GM21526 (cell line): ENCODE measurements at regions not wholly inside any gene's neighbourhood (a gene's known extent, or its start where the extent isn't known, plus 50 kb on each side); places are given as distances from the start of the nearest gene placed in this dataset.

Experiments used
- ATAC-seq: cut with Tn5 transposase; IDR thresholded peaks from one replicate; pipeline ENCODE4 v1.9.1; 2021; ENCODE audit warnings: moderate library complexity; ENCODE audit not compliant: unreplicated experiment, low FRiP score

DNA sequence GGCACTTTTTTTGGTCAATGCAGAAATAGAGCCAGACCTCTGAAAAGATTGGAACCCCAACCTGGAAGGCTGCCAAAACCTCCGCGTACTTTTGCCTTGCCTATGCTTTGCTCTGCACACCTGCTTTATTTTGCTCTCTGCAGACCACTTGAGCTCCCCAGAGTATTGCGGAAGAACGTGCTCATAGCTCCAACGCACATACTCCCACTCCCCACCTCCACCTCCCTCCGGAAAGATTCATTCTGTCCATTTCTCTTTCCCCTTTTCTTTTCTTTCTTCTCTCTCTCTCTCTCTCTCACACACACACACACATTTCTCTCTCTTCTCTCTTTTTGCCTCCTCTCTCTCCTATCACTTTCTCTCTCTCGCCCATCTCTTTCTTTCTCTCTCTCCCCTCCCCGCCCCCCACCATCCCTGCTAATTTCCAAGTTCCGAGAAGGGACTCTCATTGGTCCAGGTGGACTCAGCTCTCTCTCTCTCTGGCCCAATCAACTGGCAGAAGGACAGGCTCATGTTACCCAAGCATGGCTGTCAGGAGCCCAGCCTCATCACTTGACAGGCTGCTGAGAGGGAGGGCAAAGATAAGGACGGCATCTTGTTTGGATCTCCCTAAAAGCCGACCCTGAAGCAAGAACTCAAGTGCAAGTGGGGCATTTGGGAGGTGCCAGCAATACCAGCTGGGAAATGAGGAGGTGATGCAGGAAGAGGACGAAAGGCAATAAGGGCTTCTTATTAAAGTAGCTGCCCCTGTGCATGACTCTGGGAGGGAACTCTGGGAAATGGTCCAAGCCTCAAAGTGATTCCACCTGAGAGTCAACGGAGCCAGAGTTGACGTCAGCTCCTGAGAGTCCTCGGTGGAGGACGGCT lies 246.1 kb downstream of the LY86 start:
- no peak for ATAC-seq

DNA sequence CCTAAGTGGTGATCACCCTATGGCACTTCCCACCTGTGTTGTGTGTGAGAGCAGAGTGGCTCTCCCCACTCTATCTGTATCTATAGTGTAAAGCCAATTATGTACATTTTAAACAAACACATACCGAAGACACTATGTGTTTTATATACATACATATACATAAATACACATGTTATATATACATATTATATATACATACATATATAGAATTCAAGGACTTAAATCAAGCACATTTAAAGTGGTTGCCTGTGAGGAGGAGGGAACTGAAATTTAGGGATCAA lies 246.6 kb downstream of the LY86 start:
- ATAC-seq = no peak

DNA sequence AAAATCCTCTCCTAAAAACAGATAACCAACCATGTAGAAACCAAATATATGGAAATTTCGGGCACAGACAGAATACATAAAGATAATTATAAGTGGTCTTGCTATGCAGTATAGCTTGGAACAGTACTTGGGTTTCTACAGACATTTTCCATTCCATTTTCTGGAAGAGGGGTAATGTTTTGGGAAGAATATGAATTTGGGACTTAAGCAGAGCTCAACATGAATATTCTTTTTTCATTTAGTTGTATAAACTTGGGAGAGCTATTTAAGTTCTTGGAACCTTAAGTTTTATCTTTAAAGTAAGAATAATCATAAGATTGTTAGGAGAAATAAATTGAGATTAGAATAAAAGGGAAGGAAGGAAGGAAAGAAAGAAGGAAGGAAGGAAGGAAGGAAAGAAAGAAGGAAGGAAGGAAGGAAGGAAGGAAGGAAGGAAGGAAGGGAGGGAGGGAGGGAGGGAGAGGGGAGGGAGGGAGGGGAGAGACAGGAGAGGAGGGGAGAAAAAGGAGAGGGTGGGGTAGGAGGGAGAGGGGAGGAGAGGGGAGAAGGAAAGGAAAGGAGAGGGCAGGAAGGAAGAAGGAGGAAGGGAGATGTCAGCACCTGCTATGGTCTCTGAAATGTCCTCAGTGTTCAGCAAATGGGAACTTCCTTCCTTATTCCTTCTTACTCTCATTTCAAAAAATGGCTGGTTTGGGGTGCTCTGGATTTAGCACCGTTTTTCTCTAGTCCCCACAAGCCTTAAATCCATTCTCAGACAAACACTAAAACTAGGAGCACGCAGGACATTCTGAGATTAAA lies 248.3 kb downstream of the LY86 start:
- no peak for ATAC-seq

GRCh38 chr6:6837541-6838080 lies 249.1 kb downstream of the LY86 start:
- ATAC-seq = no peak

GRCh38 chr6:6840831-6841291 lies 252.3 kb downstream of the LY86 start:
- ATAC-seq = no peak

- ATAC-seq = no peak
Observed at GRCh38 chr6:6841571-6841970, 253.1 kb downstream of the LY86 start.

- ATAC-seq = no peak
Observed at GRCh38 chr6:6842291-6842690, 253.8 kb downstream of the LY86 start.

- no peak for ATAC-seq
Observed at GRCh38 chr6:6843057-6843627, 254.6 kb downstream of the LY86 start.

- no peak for ATAC-seq
Observed at GRCh38 chr6:6843777-6844176, 255.3 kb downstream of the LY86 start.

GRCh38 chr6:6844530-6844929 lies 256.0 kb downstream of the LY86 start:
- no peak for ATAC-seq

GRCh38 chr6:6845603-6846002 lies 257.1 kb downstream of the LY86 start:
- ATAC-seq = no peak

GRCh38 chr6:6847591-6847990 lies 259.1 kb downstream of the LY86 start:
- no peak for ATAC-seq

GRCh38 chr6:6851059-6851948 lies 256.5 kb upstream of the RREB1 start:
- no peak for ATAC-seq

DNA sequence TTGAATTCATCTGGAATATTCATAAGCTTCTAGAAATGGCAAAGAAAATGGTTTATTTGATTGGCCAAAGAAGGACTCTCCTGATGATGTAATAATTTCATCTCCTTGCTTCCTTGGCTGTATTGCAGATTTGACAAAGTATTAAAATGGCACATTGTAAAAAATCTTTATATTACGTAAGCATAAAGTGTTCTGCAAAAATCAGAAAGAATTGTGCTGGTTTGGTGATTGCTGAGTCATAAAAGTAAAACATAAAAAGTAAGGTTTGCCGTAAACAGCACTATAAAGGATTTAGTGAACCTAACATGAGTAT lies 255.9 kb upstream of the RREB1 start:
- no peak for ATAC-seq

DNA sequence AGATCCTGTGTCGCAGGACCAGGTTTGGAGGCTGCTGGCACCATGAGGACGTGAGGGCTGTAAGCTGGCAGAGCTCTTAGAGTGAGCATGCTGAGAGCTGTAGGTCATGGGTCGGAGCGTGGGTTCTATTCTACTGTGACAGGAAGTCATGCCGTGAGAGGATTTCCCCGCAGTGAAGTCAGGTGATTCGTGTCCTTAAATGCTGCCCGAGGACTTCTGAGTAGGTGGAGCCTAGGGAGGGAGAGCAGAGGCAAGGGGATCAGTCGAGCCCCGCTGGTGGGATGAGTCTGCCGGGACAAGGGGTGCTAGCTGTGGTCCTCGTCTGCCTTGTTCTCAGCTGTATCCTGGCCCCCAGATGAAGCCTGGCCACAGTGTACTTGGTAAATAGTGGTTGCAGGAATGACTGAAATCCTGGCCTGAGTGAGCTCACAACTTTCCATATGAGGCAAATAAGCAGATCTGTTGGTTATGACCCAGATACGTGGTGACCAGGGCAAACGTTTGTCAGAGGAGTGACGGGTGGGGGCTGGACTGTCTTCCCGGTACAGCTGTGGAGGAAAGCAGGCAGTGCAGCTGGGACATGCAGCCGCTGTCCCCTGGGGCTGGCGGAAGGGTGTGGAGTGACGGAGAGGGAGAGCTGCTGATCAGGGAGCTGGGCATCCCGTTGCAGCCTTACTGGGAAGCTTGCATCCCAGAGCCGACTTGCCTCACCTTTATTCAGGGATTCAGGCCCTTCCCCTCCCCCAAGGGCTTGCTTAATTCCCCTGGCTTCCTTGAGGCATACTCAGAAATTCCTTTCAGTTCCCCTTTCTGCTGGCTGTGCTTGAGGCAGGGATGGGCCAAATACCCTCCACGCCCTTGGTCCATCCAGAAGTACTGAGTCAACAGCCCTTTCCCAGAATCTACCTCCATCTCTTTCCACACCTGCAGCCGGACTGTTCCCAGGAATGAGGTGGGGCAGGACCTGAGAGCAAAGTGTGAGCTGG lies 250.9 kb upstream of the RREB1 start:
- ATAC-seq = peak; percentile 63

- no peak for ATAC-seq
Observed at GRCh38 chr6:6857528-6857927, 250.2 kb upstream of the RREB1 start.

DNA sequence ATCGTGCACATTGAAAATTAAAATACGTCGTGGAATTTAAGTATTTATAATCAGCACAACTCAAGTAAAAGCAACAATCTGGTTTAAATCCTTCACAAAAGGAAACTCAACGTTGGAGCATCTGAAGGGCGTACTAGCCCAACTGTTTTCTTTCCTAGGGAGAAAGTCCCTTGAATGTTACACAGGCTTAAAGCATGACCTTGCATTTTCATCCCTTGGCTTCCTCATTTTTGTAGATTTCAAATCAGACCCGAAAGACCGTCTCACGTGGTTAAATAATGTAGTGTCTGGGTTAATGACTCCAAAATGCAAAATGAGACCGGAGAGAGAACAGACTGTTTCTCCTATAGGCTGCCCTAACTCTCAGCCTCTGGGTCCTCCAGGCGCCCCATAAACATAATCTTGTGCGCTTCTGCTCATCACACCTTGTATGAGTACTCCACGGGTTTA lies 249.2 kb upstream of the RREB1 start:
- ATAC-seq = no peak

- ATAC-seq = no peak
Observed at GRCh38 chr6:6859105-6859504, 248.7 kb upstream of the RREB1 start.

DNA sequence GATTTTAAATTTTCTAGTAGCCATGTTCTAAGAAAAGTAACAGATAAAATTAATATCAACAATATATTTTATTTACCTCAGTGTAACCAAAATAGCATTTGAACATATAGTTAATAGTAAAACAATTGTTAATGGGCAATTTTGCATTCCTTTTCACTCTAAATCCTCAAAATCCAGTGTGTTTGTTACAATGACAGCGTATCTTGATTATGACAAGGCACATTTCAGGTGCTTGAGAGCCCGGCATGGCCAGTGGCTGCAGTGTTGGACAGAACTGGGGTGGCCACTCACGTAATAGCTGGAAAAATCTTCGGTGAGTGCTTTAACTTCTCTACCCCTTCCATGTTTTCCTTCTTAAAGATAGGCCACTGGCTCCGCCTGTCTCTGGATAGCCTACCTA lies 248.0 kb upstream of the RREB1 start:
- no peak for ATAC-seq
